IPS DF 6.9 (cell line): ENCODE measurements at regions not wholly inside any gene's neighbourhood (a gene's known extent, or its start where the extent isn't known, plus 50 kb on each side); places are given as distances from the start of the nearest gene placed in this dataset.

ENCODE experiments used
- DNase-seq: peaks from one replicate; pipeline ENCODE4 v3.0.0-alpha.2; 2013; ENCODE audit warnings: low read depth, low spot score
- H3K27ac ChIP-seq: one replicate; pipeline ENCODE4 v1.5.1; 2013; ENCODE audit warnings: low read length, control low read depth
- H3K27me3 ChIP-seq: 2 replicates; pipeline ENCODE4 v1.6.1; 2013; ENCODE audit warnings: mild to moderate bottlenecking, low read length; ENCODE audit not compliant: control insufficient read depth, insufficient read depth
- H3K36me3 ChIP-seq: 2 replicates; pipeline ENCODE4 v1.6.1; 2013; ENCODE audit warnings: low read length; ENCODE audit not compliant: control insufficient read depth, insufficient read depth
- H3K4me1 ChIP-seq: 2 replicates; pipeline ENCODE4 v1.6.1; 2013; ENCODE audit warnings: low read length; ENCODE audit not compliant: control insufficient read depth, insufficient read depth
- H3K4me3 ChIP-seq: 2 replicates; pipeline ENCODE4 v1.5.1; 2013; ENCODE audit warnings: mild to moderate bottlenecking, low read length
- H3K9me3 ChIP-seq: 2 replicates; pipeline ENCODE4 v1.6.1; 2013; ENCODE audit warnings: low read length, inconsistent platforms; ENCODE audit not compliant: control insufficient read depth, insufficient read depth
- WGBS: extraction: QIAGEN DNeasy Blood & Tissue Kit; methylation state at CpG from one replicate; pipeline ENCODE4 v1.1.7; 2013; ENCODE audit warnings: mixed read lengths, missing lambda C conversion rate; ENCODE audit not compliant: insufficient read length, insufficient coverage; 5-methylcytosine and 5-hydroxymethylcytosine counted together

DNA sequence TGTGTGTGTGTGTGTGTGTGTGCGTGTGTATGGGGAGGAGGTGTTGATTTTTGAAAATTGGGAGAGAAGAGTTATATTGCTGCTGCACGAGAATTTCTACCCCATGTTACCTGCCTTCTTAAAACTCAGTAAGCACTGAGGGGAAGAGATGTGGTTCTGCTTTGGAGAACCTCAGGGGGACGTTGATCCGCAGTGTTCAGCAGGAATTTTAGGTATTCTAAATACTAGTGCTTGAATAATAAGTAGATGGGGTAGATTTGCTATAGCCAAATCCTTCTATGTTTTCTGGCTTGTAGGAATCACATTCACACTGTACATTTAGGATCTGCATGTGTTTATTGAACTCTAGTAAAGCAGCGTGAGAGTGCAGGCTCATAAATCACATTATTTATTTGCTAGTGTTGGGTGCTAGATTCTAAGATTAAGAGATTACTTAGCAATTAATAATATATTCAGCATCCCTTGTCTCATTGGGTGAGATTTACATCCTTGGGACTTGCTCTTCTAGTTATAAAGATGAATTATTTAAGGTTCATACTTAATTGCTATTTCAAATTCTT, 268.1 kb downstream of the MFSD1 start:
- no peaks in the 10 kb centered on the region for H3K27me3 ChIP-seq
- no peaks in the 10 kb centered on the region for H3K36me3 ChIP-seq
- H3K9me3 ChIP-seq, result no peaks in the 10 kb centered on the region
- no peak overlapping the region for H3K4me3 ChIP-seq
- no CpG with 5 or more reads among the region's 5 CpGs for WGBS
- H3K4me1 ChIP-seq, result no peaks in the 10 kb centered on the region
- DNase-seq, result no peak
- no peak overlapping the region for H3K27ac ChIP-seq

- Histone ChIP-seq H3K27ac (no peak overlapping the region), H3K4me1 (no peaks in the 10 kb centered on the region), H3K9me3 (no peaks in the 10 kb centered on the region), H3K36me3 (no peaks in the 10 kb centered on the region), H3K4me3 (no peak overlapping the region), H3K27me3 (no peaks in the 10 kb centered on the region)
- WGBS, result no CpG with 5 or more reads among the region's 3 CpGs
- no peak for DNase-seq
Measured at GRCh38 chr3:159074756-159075701, 273.2 kb downstream of the MFSD1 start.

DNA sequence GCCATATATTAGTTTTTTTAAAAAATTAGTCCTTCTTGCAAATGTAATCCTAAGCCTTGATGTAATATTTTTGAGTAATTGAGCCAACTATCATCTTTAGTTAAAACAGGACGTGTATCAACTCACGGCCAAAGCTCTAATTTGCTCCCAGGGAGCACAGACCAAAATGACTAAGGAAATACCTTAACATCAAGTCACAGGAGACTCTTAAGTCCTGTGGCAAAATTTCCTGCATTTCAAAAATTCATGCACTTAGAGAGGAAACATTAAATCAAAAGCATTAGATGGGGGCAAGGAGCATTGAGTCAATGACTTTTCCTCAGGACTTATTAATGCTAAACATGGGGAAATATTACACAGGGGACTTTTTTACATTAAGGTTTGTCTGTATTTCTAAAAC, 276.0 kb downstream of the MFSD1 start:
- Histone ChIP-seq H3K4me1 (no peaks in the 10 kb centered on the region), H3K27me3 (no peaks in the 10 kb centered on the region), H3K9me3 (no peaks in the 10 kb centered on the region), H3K27ac (no peak overlapping the region), H3K36me3 (no peaks in the 10 kb centered on the region), H3K4me3 (no peak overlapping the region)
- no CpG with 5 or more reads among the region's 2 CpGs for WGBS
- no peak for DNase-seq

- Histone ChIP-seq H3K27me3 (no peaks in the 10 kb centered on the region), H3K4me1 (no peaks in the 10 kb centered on the region), H3K27ac (no peak overlapping the region), H3K36me3 (no peaks in the 10 kb centered on the region), H3K4me3 (no peak overlapping the region), H3K9me3 (no peaks in the 10 kb centered on the region)
- WGBS, result no CpG with 5 or more reads among the region's 5 CpGs
- DNase-seq, result no peak
Measured at GRCh38 chr3:159080256-159080655, 278.4 kb downstream of the MFSD1 start.

DNA sequence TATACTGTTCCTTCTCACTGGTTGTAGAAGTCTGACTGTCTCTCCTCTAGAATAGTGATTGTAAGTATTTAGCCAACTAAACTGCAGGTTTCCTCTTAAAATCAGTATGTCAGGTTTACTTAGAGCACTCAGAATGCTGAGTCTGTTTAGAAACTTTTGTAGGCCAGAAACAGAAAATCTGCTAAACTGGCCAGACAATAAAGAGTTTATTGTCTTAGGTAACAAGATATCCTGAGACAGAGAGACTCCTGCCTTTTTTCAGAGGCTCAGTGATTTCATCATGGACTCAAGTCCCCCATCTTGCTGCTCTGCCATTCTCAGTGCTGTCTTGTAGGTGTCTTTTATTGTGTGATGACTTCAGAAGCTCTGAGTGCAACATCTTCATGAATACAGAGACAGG, 279.0 kb downstream of the MFSD1 start:
- no peak for DNase-seq
- Histone ChIP-seq H3K27ac (no peak overlapping the region), H3K4me1 (no peaks in the 10 kb centered on the region), H3K4me3 (no peak overlapping the region), H3K36me3 (no peaks in the 10 kb centered on the region), H3K9me3 (no peaks in the 10 kb centered on the region), H3K27me3 (no peaks in the 10 kb centered on the region)

- no peaks in the 10 kb centered on the region for H3K27me3 ChIP-seq
- H3K4me3 ChIP-seq, result no peak overlapping the region
- H3K4me1 ChIP-seq, result no peaks in the 10 kb centered on the region
- H3K9me3 ChIP-seq, result no peaks in the 10 kb centered on the region
- no CpG with 5 or more reads among the region's 1 CpG for WGBS
- no peaks in the 10 kb centered on the region for H3K36me3 ChIP-seq
- no peak for DNase-seq
- H3K27ac ChIP-seq, result no peak overlapping the region
Measured at GRCh38 chr3:159082519-159082918, 280.7 kb downstream of the MFSD1 start.

- Histone ChIP-seq H3K27me3 (no peaks in the 10 kb centered on the region), H3K36me3 (no peaks in the 10 kb centered on the region), H3K4me1 (no peaks in the 10 kb centered on the region), H3K9me3 (no peaks in the 10 kb centered on the region), H3K27ac (no peak overlapping the region), H3K4me3 (no peak overlapping the region)
- no peak for DNase-seq
Measured at GRCh38 chr3:159091936-159092335, 290.1 kb downstream of the MFSD1 start.

- no peak for DNase-seq
- no peaks in the 10 kb centered on the region for H3K9me3 ChIP-seq
- no CpG with 5 or more reads among the region's 1 CpG for WGBS
Measured at GRCh38 chr3:159102001-159102400, 300.1 kb downstream of the MFSD1 start.

GRCh38 chr3:159112724-159113123, 310.9 kb downstream of the MFSD1 start:
- Histone ChIP-seq H3K4me1 (0 out of 2 replicates have a peak, but pooled peaks cover 1% of the 10 kb centered on the region), H3K27me3 (no peaks in the 10 kb centered on the region), H3K4me3 (no peak overlapping the region), H3K36me3 (no peaks in the 10 kb centered on the region), H3K9me3 (no peaks in the 10 kb centered on the region), H3K27ac (no peak overlapping the region)
- DNase-seq, result no peak

More at GRCh38 chr3:159102001-159102400, 300.1 kb downstream of the MFSD1 start:
- Histone ChIP-seq H3K36me3 (no peaks in the 10 kb centered on the region), H3K4me1 (no peaks in the 10 kb centered on the region; the same call in 1 of the 2 replicates), H3K27ac (no peak overlapping the region), H3K4me3 (no peak overlapping the region), H3K27me3 (no peaks in the 10 kb centered on the region)

DNA sequence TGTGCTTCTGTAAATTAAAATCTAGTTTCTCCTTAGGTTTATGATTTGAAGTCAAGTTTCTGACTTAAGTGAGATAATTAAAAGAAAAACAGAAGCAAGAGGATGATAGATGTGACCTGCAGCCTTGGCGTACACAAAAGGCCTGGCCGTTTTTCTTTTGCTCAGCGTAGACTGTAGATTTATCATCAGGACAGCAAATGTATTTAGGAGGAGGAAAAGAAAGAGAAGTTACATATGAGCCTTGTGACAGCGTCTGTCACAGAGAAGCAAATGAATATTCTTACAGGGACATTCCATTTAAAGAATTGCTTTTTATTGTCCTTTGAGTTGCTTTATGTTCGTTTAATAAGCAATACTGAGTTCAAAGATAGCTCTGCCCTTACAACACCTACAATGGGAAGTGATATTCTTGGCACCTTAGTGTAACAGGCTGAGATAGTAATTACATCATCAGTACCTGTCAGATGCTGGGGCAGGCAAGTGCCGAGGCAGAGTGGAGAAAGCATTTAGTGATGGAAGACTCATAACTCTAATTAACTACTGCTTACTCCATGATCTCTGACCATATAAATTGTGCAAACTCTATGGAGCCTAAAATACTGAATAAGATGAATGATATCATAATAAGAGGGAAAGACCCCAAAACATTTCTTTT, 311.5 kb downstream of the MFSD1 start:
- no peaks in the 10 kb centered on the region for H3K9me3 ChIP-seq
- no peaks in the 10 kb centered on the region for H3K27me3 ChIP-seq
- no peaks in the 10 kb centered on the region for H3K36me3 ChIP-seq
- DNase-seq, result no peak
- H3K4me3 ChIP-seq, result no peak overlapping the region
- no CpG with 5 or more reads among the region's 6 CpGs for WGBS
- H3K27ac ChIP-seq, result no peak overlapping the region
- 0 out of 2 replicates have a peak, but pooled peaks cover 1% of the 10 kb centered on the region for H3K4me1 ChIP-seq
